ENCODE measurements at regions not wholly inside any gene's neighbourhood (a gene's known extent, or its start where the extent isn't known, plus 50 kb on each side); places are given as distances from the start of the nearest gene placed in this dataset.
A peak's percentile ranks its signal among the peaks of the same experiment; 100 is the strongest.

DNA sequence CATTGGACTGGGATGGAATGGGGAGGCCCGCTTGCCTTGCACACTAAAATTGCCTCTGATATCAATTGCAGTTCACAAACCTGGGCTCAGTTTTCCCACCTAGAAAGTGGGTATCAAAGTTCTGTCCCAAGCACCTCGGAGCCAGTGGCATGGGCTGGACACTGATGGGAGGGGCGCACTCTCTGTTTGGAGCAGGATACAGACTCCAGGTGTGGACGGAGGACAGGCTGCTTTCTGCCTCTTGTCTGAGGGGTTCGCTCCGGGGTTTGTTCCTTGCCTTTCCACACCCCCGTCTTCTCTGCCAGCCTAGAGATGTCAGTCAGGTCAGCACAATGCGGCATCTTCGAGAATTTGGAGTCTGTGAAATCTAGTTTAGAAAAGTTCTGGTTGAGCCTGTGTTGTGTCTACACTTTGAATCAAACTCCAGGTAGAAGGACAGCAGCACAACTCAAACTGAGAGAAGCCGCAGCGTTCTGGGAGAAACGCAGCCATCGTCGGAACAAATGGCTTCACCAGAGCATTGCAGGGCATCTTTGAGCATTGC lies 141.9 kb downstream of the TEX29 start:
- Histone ChIP-seq H3K4me1 (no peaks in the 10 kb centered on the region), H3K36me3 (no peaks in the 10 kb centered on the region), H3K4me3 (no peak overlapping the region), H3K9me3 (no peaks in the 10 kb centered on the region), H3K27ac (no peak overlapping the region), H3K27me3 (peaks cover 12% of the 10 kb centered on the region)
- intact Hi-C loops (cut with DNase I), result no loop called here
- TF ChIP-seq CTCF (IDR thresholded peaks at IDR 0.05), result no peak
- ATAC-seq (no peak), DNase-seq (no peak)

DNA sequence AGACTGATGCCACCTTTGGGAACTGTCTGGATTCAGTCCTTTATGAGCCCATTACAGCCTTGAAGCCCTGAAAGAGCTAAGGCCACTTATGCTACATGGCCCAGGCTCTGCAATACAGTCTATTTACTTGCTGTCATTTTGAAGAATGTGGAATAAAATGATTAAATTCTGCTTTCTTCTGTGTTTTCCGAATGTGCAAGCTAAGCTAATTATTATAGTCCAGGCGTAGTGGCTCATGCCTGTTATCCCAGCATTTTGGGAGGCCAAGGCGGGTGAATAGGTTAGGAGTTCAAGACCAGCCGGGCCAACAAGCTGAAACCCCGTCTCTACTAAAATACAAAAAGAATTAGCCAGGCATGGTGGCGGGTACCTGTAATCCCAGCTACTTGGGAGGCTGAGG lies 142.5 kb downstream of the TEX29 start:
- no peak overlapping the region for H3K27ac ChIP-seq
- H3K36me3 ChIP-seq, result no peaks in the 10 kb centered on the region
- no peaks in the 10 kb centered on the region for H3K4me1 ChIP-seq
- intact Hi-C loops (cut with DNase I), result no loop called here
- H3K27me3 ChIP-seq, result peaks cover 12% of the 10 kb centered on the region
- no peaks in the 10 kb centered on the region for H3K9me3 ChIP-seq
- ATAC-seq (no peak), DNase-seq (no peak)
- H3K4me3 ChIP-seq, result no peak overlapping the region
- TF ChIP-seq CTCF (IDR thresholded peaks at IDR 0.05), result no peak

- Histone ChIP-seq H3K4me3 (no peak overlapping the region), H3K36me3 (no peaks in the 10 kb centered on the region), H3K27me3 (peaks cover 18% of the 10 kb centered on the region), H3K4me1 (no peaks in the 10 kb centered on the region), H3K27ac (no peak overlapping the region), H3K9me3 (no peaks in the 10 kb centered on the region)
- peak; percentile 9 for ATAC-seq
- DNase-seq, result no peak
- TF ChIP-seq CTCF (IDR thresholded peaks at IDR 0.05), result no peak
- intact Hi-C loops (cut with DNase I), result no loop called here
Measured at GRCh38 chr13:111467111-111467890, 146.9 kb downstream of the TEX29 start.

DNA sequence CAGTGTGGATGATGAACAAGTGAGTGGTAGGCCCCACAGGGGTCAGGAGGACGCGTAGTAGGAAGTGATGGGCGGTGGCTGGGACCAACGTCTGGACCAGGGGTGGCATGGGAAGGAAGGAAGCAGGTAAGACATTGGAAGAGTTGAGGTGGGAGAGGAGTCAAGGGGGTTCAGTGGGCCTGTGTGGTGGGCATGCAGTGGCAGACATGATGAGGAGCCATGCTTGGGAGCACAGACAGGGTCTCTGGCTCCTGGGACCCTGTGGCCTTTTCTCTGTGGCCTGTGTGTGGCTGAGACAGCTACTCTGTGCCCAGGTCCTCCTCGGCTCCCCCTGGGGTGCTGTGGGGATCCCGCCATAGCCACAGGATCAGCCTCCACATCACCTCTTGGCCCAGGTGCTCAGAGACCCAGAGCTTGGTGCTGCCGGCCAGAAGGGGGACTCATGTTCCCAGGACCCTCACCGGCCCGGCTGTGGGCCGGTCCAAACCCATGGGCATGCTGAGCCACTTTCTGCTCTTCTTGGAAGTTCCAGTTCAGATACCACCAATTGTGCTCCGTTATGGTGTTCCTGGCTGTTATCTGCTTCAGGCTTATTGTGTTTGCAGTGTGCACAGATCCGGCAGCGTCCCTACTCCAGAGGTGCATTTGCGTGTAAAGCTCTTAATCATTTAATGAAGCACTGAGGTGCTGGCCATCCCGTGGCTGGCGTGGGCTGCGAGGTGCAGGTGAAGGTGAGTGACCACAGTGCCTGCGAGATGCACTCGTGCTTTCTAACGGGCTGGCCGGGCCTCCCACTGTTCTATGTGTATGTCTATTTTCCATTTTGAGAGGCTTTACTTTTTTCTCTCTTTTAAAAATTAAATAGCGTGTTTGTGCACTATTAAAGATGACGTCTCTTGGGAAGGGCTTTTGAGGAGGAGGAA lies 147.9 kb downstream of the TEX29 start:
- Histone ChIP-seq H3K27me3 (peaks cover 18% of the 10 kb centered on the region), H3K27ac (no peak overlapping the region), H3K36me3 (no peaks in the 10 kb centered on the region), H3K4me3 (no peak overlapping the region), H3K4me1 (no peaks in the 10 kb centered on the region), H3K9me3 (no peaks in the 10 kb centered on the region)
- DNase-seq, result no peak
- ATAC-seq, result peak; percentile 11
- intact Hi-C loops (cut with DNase I), result no loop called here
- no peak for TF ChIP-seq CTCF (IDR thresholded peaks at IDR 0.05)

DNA sequence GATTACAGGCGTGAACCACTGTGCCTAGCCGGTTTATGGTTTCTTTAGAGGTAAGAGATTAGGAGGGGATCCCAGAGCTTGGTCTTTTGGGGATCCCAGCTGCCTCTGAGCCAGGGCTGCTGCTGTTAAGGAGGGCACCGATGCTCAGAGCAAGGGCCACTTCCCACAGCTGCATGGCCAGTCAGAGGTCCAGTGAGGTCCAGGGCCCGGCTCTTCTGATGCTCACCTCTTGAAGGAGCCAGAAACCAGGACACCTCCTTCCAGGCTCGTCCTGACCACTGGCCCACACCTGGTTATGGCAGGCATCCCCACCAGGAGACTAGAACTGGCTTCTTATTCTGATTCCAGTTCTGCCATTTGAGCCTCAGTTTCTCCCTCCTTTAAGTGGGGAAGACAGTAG lies 149.0 kb downstream of the TEX29 start:
- no peaks in the 10 kb centered on the region for H3K4me1 ChIP-seq
- intact Hi-C loops (cut with DNase I), result no loop called here
- no peaks in the 10 kb centered on the region for H3K9me3 ChIP-seq
- no peak for TF ChIP-seq CTCF (IDR thresholded peaks at IDR 0.05)
- H3K27ac ChIP-seq, result no peak overlapping the region
- DNase-seq (no peak), ATAC-seq (no peak)
- H3K27me3 ChIP-seq, result peaks cover 18% of the 10 kb centered on the region
- no peak overlapping the region for H3K4me3 ChIP-seq
- H3K36me3 ChIP-seq, result no peaks in the 10 kb centered on the region

Data from upper lobe of right lung (tissue), 1 donor.